Kidney epithelial cell (primary cell): ENCODE measurements at regions not wholly inside any gene's neighbourhood (a gene's known extent, or its start where the extent isn't known, plus 50 kb on each side); places are given as distances from the start of the nearest gene placed in this dataset.

Experiments used
- DNase-seq: peaks from one replicate; pipeline ENCODE4 v3.0.0-alpha.2; 2010; ENCODE audit warnings: low read depth
- H3K27me3 ChIP-seq: 2 replicates; pipeline ENCODE4 v1.6.0; 2011; ENCODE audit warnings: low read length; ENCODE audit not compliant: control insufficient read depth, insufficient read depth
- H3K36me3 ChIP-seq: 2 replicates; pipeline ENCODE4 v1.5.1; 2011; ENCODE audit warnings: low read length; ENCODE audit not compliant: control insufficient read depth, insufficient read depth
- H3K4me3 ChIP-seq: 2 replicates; pipeline ENCODE4 v1.5.1; 2011; ENCODE audit warnings: low read depth, mild to moderate bottlenecking, control low read depth, low read length
- TF ChIP-seq, protein P1 (sequence below): IDR thresholded peaks from 2 replicates; pipeline ENCODE4 v1.5.1; 2011; ENCODE audit warnings: mild to moderate bottlenecking, moderate library complexity, low read length, control low read depth, inconsistent platforms; ENCODE audit not compliant: insufficient read depth, poor library complexity, severe bottlenecking

DNA sequence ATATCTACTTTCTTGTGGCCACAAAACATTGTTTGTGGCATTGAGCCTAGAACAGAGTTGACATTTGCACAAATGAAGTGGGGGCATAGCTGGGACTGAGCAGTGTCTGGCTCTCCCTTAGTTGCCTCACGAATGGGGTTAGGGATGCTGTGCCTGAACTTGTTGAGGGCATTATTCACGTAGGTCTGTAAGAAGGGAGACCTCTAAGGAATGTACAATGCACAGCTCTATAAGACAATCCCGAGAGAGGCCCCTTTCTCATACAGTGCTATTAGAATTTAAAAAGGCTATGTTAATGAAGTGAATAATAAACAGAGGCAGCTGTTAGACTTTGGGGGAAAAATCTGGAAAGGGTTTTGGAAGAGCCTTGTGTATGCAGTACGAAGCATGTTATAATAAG lies 118.4 kb upstream of the DEPDC1 start:
- DNase-seq = no peak
- Histone ChIP-seq H3K36me3 (no peaks in the 10 kb centered on the region), H3K27me3 (no peaks in the 10 kb centered on the region), H3K4me3 (no peak overlapping the region)
- TF ChIP-seq, protein P1, sequence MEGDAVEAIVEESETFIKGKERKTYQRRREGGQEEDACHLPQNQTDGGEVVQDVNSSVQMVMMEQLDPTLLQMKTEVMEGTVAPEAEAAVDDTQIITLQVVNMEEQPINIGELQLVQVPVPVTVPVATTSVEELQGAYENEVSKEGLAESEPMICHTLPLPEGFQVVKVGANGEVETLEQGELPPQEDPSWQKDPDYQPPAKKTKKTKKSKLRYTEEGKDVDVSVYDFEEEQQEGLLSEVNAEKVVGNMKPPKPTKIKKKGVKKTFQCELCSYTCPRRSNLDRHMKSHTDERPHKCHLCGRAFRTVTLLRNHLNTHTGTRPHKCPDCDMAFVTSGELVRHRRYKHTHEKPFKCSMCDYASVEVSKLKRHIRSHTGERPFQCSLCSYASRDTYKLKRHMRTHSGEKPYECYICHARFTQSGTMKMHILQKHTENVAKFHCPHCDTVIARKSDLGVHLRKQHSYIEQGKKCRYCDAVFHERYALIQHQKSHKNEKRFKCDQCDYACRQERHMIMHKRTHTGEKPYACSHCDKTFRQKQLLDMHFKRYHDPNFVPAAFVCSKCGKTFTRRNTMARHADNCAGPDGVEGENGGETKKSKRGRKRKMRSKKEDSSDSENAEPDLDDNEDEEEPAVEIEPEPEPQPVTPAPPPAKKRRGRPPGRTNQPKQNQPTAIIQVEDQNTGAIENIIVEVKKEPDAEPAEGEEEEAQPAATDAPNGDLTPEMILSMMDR = no peak

- TF ChIP-seq, protein P1 = no peak
- no peaks in the 10 kb centered on the region for H3K36me3 ChIP-seq
- H3K4me3 ChIP-seq = no peak overlapping the region
- H3K27me3 ChIP-seq = no peaks in the 10 kb centered on the region
- no peak for DNase-seq
Measured at GRCh38 chr1:68617942-68618341, 121.1 kb upstream of the DEPDC1 start.

DNA sequence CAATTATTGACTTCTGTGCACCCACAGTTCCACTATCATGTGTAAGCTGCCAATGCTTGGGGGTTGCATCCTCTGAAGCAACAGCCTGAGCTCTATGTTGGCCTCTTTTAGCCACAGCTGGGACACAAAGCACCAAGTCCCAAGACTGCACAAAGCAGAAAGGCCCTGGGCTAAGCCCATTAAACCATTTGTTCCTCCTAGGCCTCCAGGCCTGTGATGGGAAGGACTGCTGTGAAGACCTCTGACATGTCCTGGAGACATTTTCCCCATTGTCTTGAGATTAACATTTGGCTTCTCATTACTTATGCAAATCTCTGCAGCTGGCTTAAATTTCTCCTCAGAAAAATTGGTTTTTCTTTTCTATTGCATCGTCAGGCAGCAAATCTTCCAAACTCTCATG lies 123.7 kb upstream of the DEPDC1 start:
- TF ChIP-seq, protein P1 = no peak
- no peak for DNase-seq
- Histone ChIP-seq H3K4me3 (no peak overlapping the region), H3K27me3 (no peaks in the 10 kb centered on the region), H3K36me3 (no peaks in the 10 kb centered on the region)

GRCh38 chr1:68623700-68624099 lies 126.8 kb upstream of the DEPDC1 start:
- TF ChIP-seq, protein P1 = no peak
- DNase-seq = peak; percentile 7
- no peaks in the 10 kb centered on the region for H3K27me3 ChIP-seq
- no peak overlapping the region for H3K4me3 ChIP-seq
- H3K36me3 ChIP-seq = no peaks in the 10 kb centered on the region

DNA sequence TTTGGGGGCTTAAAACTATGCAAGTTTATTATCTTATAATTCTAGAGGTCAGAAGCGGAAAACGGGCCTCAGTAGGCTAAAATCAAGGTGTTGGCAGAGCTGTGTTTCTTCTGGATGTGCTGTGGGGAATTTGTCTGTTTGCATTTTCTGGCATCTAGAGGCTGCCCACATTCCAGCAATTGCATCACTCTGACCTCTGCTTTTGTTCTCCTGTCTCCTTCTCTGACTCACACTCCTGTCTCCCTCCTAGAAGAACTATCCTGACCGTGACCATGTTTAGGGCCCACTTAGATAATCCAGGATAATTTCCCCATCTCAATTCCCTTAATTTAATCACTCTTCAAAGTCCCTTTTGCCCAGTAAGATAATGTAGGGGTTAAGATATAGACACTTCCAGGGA lies 127.4 kb upstream of the DEPDC1 start:
- H3K36me3 ChIP-seq = no peaks in the 10 kb centered on the region
- no peaks in the 10 kb centered on the region for H3K27me3 ChIP-seq
- peak; percentile 68 for DNase-seq
- no peak overlapping the region for H3K4me3 ChIP-seq
- TF ChIP-seq, protein P1 = no peak

GRCh38 chr1:68625624-68626023 lies 128.7 kb upstream of the DEPDC1 start:
- Histone ChIP-seq H3K36me3 (no peaks in the 10 kb centered on the region), H3K27me3 (no peaks in the 10 kb centered on the region), H3K4me3 (no peak overlapping the region)
- TF ChIP-seq, protein P1 = no peak
- DNase-seq = no peak
